ENCODE measurements at regions not wholly inside any gene's neighbourhood (a gene's known extent, or its start where the extent isn't known, plus 50 kb on each side); places are given as distances from the start of the nearest gene placed in this dataset.
"Not testable (repeated sequence)": the region's sequence is repeated elsewhere in the genome, so short reads cannot be mapped to it uniquely, and the experiment has no call there.

DNA sequence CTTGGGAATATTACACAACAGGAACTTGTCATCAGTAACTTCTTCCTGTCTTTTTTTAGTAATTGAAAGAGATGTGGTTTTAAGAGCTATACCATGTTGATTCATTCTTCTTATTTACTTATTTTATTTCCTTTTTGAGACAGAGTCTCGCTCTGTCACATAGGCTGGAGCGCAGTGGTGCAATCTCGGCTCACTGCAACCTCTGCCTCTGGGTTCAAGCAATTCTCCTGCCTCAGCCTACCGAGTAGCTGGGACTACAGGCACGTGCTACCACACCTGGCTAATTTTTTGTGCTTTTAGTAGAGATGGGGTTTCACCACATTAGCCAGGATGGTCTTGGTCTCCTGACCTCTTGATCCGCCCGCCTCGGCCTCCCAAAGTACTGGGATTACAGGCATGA is 1326.6 kb downstream of the DSC3 start:
- H3K4me1 ChIP-seq (ENCODE audit: control insufficient read depth, insufficient read depth, low read length); H3K36me3 ChIP-seq (ENCODE audit: control insufficient read depth, insufficient read depth, low read length); H3K4me3 ChIP-seq (ENCODE audit: low read length); H3K27ac ChIP-seq (ENCODE audit: low read depth, low read length); H3K9ac ChIP-seq (ENCODE audit: low read length); H3K27me3 ChIP-seq (ENCODE audit: control insufficient read depth, insufficient read depth, low read length): not testable (repeated sequence)

DNA sequence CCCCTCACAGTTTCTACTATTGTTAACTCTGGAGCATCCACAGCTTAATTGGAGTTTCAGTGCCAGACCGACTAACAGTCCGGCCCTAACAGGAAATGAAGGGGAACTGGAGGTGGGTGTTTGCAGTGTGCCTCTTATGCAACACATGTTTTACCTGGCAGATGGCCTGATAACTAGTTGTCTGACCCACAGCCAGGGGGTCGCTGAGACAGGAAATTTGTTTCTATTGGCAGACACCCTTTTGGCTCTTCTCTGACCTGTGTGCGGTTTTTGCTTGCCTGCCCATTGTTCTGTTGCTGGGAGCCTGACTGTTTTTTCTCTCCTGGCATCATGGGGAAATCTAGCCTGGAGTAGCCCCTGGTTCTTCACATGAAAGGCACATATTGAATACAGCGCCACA is 1329.8 kb downstream of the DSC3 start:
- Histone ChIP-seq H3K4me3 (ENCODE audit: low read length) (no peak overlapping the region), H3K36me3 (ENCODE audit: control insufficient read depth, insufficient read depth, low read length) (no peaks in the 10 kb centered on the region)

DNA sequence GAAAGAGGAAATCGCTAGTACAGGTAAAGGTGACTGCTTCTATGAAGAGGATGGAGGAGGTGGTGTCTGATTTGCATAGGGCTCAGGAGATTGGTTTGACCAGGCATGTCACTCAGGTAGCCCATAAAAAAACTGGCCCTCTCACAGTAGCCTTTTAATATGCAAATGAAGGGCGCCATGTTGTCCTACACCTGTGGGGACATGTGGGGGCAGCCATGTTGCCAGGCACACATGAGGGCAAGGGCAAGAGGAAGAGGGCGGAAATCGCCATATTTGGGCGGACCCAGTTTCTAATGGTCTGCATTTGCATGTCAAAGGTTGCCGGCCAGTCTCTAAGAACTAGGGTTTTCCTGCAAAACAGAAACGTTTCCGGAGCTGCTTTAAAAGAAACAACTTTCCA is 1330.6 kb downstream of the DSC3 start:
- Histone ChIP-seq H3K36me3 (ENCODE audit: control insufficient read depth, insufficient read depth, low read length) (no peaks in the 10 kb centered on the region), H3K4me3 (ENCODE audit: low read length) (no peak overlapping the region), H3K27ac (ENCODE audit: low read depth, low read length) (no peak overlapping the region), H3K4me1 (ENCODE audit: control insufficient read depth, insufficient read depth, low read length) (no peaks in the 10 kb centered on the region), H3K9ac (ENCODE audit: low read length) (no peak overlapping the region), H3K27me3 (ENCODE audit: control insufficient read depth, insufficient read depth, low read length) (no peaks in the 10 kb centered on the region)

More for the DNA sequence above, 1329.8 kb downstream of the DSC3 start:
- H3K4me1 ChIP-seq (ENCODE audit: control insufficient read depth, insufficient read depth, low read length), result no peaks in the 10 kb centered on the region
- no peaks in the 10 kb centered on the region for H3K27me3 ChIP-seq (ENCODE audit: control insufficient read depth, insufficient read depth, low read length)
- H3K27ac ChIP-seq (ENCODE audit: low read depth, low read length), result no peak overlapping the region
- H3K9ac ChIP-seq (ENCODE audit: low read length), result no peak overlapping the region

DNA sequence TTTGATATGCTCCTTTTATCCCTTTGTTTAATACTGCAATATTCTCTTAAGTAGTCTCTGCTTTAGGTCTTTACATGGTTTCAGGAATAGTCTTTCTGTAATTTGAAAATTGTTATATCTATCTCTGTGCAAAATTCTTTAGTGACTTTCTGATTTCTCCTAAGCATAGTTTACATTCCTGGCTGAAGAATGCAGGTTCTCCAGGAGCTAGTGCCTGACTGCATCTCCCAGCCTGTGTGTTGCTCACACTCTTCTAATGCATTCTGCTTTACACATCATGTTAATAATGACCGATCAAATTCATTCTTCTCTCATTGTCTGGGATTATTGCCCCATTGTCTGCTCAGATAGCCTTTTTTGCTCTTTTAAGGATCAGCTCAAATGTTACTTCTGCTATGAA is 1349.2 kb downstream of the DSC3 start:
- H3K27ac ChIP-seq (ENCODE audit: low read depth, low read length), result no peak overlapping the region

GRCh38 chr18:29681578-29681977 is 1361.0 kb downstream of the DSC3 start:
- no peak overlapping the region for H3K9ac ChIP-seq (ENCODE audit: low read length)
- no peaks in the 10 kb centered on the region for H3K4me1 ChIP-seq (ENCODE audit: control insufficient read depth, insufficient read depth, low read length)
- no peak overlapping the region for H3K4me3 ChIP-seq (ENCODE audit: low read length)
- no peaks in the 10 kb centered on the region for H3K27me3 ChIP-seq (ENCODE audit: control insufficient read depth, insufficient read depth, low read length)
- H3K36me3 ChIP-seq (ENCODE audit: control insufficient read depth, insufficient read depth, low read length), result no peaks in the 10 kb centered on the region
- no peak overlapping the region for H3K27ac ChIP-seq (ENCODE audit: low read depth, low read length)

More for the DNA sequence above, 1349.2 kb downstream of the DSC3 start:
- Histone ChIP-seq H3K4me1 (ENCODE audit: control insufficient read depth, insufficient read depth, low read length) (no peaks in the 10 kb centered on the region), H3K36me3 (ENCODE audit: control insufficient read depth, insufficient read depth, low read length) (no peaks in the 10 kb centered on the region), H3K9ac (ENCODE audit: low read length) (no peak overlapping the region), H3K4me3 (ENCODE audit: low read length) (no peak overlapping the region), H3K27me3 (ENCODE audit: control insufficient read depth, insufficient read depth, low read length) (no peaks in the 10 kb centered on the region)

DNA sequence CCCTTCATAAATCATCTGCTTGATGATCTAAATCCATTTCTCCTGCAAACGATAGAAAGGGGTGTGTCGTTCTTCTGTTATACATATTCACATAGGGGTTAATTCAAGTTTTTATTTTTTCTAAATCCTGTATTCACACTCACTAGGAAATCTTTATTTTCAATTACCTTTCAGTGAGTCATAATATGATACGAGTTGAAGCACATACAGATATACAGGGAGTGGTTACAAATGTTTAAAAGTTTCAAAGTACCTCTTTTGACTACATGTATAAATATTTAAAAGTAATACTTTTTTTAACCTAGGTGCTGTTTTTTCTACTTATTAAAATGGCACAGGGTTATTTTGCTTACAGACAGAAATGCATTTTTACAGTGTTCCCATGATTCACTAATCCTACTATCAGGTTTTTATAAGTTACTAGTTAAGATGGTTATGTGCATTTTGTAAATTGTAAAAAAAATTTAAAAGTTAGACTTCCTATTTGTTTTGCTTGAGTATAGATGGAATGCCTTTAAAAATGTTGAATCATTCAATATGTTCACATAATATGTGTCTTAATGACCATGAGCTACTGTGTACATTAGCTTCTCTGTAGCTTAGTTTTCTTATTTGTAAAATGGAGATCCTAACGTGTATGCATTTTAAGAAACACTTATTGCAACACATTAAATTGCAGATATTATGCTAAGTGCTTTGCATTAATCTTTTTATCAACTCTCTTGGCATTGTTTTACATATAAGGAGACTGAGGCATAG is 1378.1 kb downstream of the DSC3 start:
- no peaks in the 10 kb centered on the region for H3K4me1 ChIP-seq (ENCODE audit: control insufficient read depth, insufficient read depth, low read length)
- H3K9ac ChIP-seq (ENCODE audit: low read length), result no peak overlapping the region
- no peaks in the 10 kb centered on the region for H3K27me3 ChIP-seq (ENCODE audit: control insufficient read depth, insufficient read depth, low read length)
- no peak overlapping the region for H3K27ac ChIP-seq (ENCODE audit: low read depth, low read length)
- no peak overlapping the region for H3K4me3 ChIP-seq (ENCODE audit: low read length)
- H3K36me3 ChIP-seq (ENCODE audit: control insufficient read depth, insufficient read depth, low read length), result no peaks in the 10 kb centered on the region

GRCh38 chr18:29661924-29662323 is 1380.6 kb downstream of the DSC3 start:
- H3K9ac ChIP-seq (ENCODE audit: low read length), result no peak overlapping the region
- H3K36me3 ChIP-seq (ENCODE audit: control insufficient read depth, insufficient read depth, low read length), result no peaks in the 10 kb centered on the region
- no peaks in the 10 kb centered on the region for H3K27me3 ChIP-seq (ENCODE audit: control insufficient read depth, insufficient read depth, low read length)
- no peaks in the 10 kb centered on the region for H3K4me1 ChIP-seq (ENCODE audit: control insufficient read depth, insufficient read depth, low read length)
- H3K27ac ChIP-seq (ENCODE audit: low read depth, low read length), result no peak overlapping the region
- no peak overlapping the region for H3K4me3 ChIP-seq (ENCODE audit: low read length)

DNA sequence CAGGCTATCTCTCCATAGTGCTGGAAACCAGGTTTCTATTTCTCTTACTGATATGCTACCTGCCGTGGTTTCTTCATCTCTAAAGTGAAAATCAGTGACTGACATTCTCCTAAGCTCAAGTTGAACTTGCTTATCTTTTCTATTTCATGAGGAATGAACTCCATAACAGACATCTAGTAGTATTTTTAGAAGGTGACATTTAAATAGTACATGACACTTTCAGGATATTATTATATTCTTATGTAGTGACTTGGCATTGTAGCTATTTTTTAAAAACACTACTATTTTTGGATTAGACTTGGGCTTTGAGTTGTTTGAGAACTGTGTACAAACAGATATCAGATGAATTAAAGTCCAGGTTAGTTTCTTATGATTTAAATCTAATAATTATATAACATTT is 1381.8 kb downstream of the DSC3 start:
- Histone ChIP-seq H3K27ac (ENCODE audit: low read depth, low read length) (no peak overlapping the region), H3K27me3 (ENCODE audit: control insufficient read depth, insufficient read depth, low read length) (no peaks in the 10 kb centered on the region), H3K4me1 (ENCODE audit: control insufficient read depth, insufficient read depth, low read length) (no peaks in the 10 kb centered on the region), H3K4me3 (ENCODE audit: low read length) (no peak overlapping the region), H3K36me3 (ENCODE audit: control insufficient read depth, insufficient read depth, low read length) (no peaks in the 10 kb centered on the region), H3K9ac (ENCODE audit: low read length) (no peak overlapping the region)

GRCh38 chr18:29653671-29654215 is 1388.8 kb downstream of the DSC3 start:
- H3K9ac ChIP-seq (ENCODE audit: low read length), result no peak overlapping the region
- no peaks in the 10 kb centered on the region for H3K36me3 ChIP-seq (ENCODE audit: control insufficient read depth, insufficient read depth, low read length)

GRCh38 chr18:29652797-29653196 is 1389.7 kb downstream of the DSC3 start:
- Histone ChIP-seq H3K27ac (ENCODE audit: low read depth, low read length) (no peak overlapping the region), H3K27me3 (ENCODE audit: control insufficient read depth, insufficient read depth, low read length) (no peaks in the 10 kb centered on the region), H3K9ac (ENCODE audit: low read length) (no peak overlapping the region), H3K36me3 (ENCODE audit: control insufficient read depth, insufficient read depth, low read length) (no peaks in the 10 kb centered on the region), H3K4me3 (ENCODE audit: low read length) (no peak overlapping the region), H3K4me1 (ENCODE audit: control insufficient read depth, insufficient read depth, low read length) (no peaks in the 10 kb centered on the region)

More at GRCh38 chr18:29653671-29654215, 1388.8 kb downstream of the DSC3 start:
- Histone ChIP-seq H3K27me3 (ENCODE audit: control insufficient read depth, insufficient read depth, low read length) (no peaks in the 10 kb centered on the region), H3K4me3 (ENCODE audit: low read length) (no peak overlapping the region), H3K4me1 (ENCODE audit: control insufficient read depth, insufficient read depth, low read length) (no peaks in the 10 kb centered on the region), H3K27ac (ENCODE audit: low read depth, low read length) (no peak overlapping the region)

GRCh38 chr18:29651122-29651680 is 1391.3 kb downstream of the DSC3 start:
- no peaks in the 10 kb centered on the region for H3K4me1 ChIP-seq (ENCODE audit: control insufficient read depth, insufficient read depth, low read length)
- H3K27ac ChIP-seq (ENCODE audit: low read depth, low read length), result no peak overlapping the region
- H3K36me3 ChIP-seq (ENCODE audit: control insufficient read depth, insufficient read depth, low read length), result no peaks in the 10 kb centered on the region
- no peaks in the 10 kb centered on the region for H3K27me3 ChIP-seq (ENCODE audit: control insufficient read depth, insufficient read depth, low read length)
- H3K4me3 ChIP-seq (ENCODE audit: low read length), result no peak overlapping the region
- no peak overlapping the region for H3K9ac ChIP-seq (ENCODE audit: low read length)

- no peaks in the 10 kb centered on the region for H3K36me3 ChIP-seq (ENCODE audit: control insufficient read depth, insufficient read depth, low read length)
- H3K4me3 ChIP-seq (ENCODE audit: low read length), result no peak overlapping the region
- H3K27me3 ChIP-seq (ENCODE audit: control insufficient read depth, insufficient read depth, low read length), result no peaks in the 10 kb centered on the region
- no peak overlapping the region for H3K27ac ChIP-seq (ENCODE audit: low read depth, low read length)
- H3K4me1 ChIP-seq (ENCODE audit: control insufficient read depth, insufficient read depth, low read length), result no peaks in the 10 kb centered on the region
- H3K9ac ChIP-seq (ENCODE audit: low read length), result no peak overlapping the region
Measured at GRCh38 chr18:29648891-29649290, 1393.7 kb downstream of the DSC3 start.

- Histone ChIP-seq H3K27ac (ENCODE audit: low read depth, low read length) (no peak overlapping the region), H3K36me3 (ENCODE audit: control insufficient read depth, insufficient read depth, low read length) (no peaks in the 10 kb centered on the region), H3K9ac (ENCODE audit: low read length) (no peak overlapping the region), H3K4me3 (ENCODE audit: low read length) (no peak overlapping the region), H3K4me1 (ENCODE audit: control insufficient read depth, insufficient read depth, low read length) (no peaks in the 10 kb centered on the region), H3K27me3 (ENCODE audit: control insufficient read depth, insufficient read depth, low read length) (no peaks in the 10 kb centered on the region)
Measured at GRCh38 chr18:29647700-29648099, 1394.8 kb downstream of the DSC3 start.
